ENCODE measurements at regions not wholly inside any gene's neighbourhood (a gene's known extent, or its start where the extent isn't known, plus 50 kb on each side); places are given as distances from the start of the nearest gene placed in this dataset.

DNA sequence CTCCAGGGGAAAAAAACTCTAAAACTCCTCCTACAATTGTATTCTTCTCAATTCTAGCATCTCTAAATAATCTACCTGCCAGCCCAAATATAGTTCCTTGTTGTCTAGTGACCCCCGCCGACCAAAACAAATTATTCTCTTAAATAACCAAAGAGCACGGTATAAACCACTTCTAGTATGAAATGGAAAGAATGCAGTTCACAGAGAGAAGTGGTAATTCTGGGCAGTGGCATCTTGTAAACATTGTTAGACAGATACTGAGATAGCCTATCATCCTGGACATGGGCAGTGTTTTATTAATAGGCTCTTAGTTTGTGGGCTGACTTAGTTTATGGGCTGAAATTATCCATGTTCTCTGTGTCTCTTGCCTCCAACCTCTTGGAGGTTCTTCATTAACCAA, 1412.6 kb upstream of the CDH9 start:
- TF ChIP-seq, protein P1, sequence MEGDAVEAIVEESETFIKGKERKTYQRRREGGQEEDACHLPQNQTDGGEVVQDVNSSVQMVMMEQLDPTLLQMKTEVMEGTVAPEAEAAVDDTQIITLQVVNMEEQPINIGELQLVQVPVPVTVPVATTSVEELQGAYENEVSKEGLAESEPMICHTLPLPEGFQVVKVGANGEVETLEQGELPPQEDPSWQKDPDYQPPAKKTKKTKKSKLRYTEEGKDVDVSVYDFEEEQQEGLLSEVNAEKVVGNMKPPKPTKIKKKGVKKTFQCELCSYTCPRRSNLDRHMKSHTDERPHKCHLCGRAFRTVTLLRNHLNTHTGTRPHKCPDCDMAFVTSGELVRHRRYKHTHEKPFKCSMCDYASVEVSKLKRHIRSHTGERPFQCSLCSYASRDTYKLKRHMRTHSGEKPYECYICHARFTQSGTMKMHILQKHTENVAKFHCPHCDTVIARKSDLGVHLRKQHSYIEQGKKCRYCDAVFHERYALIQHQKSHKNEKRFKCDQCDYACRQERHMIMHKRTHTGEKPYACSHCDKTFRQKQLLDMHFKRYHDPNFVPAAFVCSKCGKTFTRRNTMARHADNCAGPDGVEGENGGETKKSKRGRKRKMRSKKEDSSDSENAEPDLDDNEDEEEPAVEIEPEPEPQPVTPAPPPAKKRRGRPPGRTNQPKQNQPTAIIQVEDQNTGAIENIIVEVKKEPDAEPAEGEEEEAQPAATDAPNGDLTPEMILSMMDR (IDR thresholded peaks at IDR 0.05), result no peak
- TF ChIP-seq POLR2A (IDR thresholded peaks at IDR 0.05) (no peak), POLR2AphosphoS5 (IDR thresholded peaks at IDR 0.05; ENCODE audit: insufficient read depth in 1 of 2, low read depth in 1 of 2) (no peak)
